Left cardiac atrium (tissue), 4 donors: ENCODE measurements at regions not wholly inside any gene's neighbourhood (a gene's known extent, or its start where the extent isn't known, plus 50 kb on each side); places are given as distances from the start of the nearest gene placed in this dataset.
"Not testable (repeated sequence)": the region's sequence is repeated elsewhere in the genome, so short reads cannot be mapped to it uniquely, and the experiment has no call there.

Experiments used
- ATAC-seq, 2 donors: fragments of 200-7000 bp; cut with Tn5 transposase; one replicate each; pipeline ENCODE4 v1.9.1; 2020; ENCODE audit warnings: mild to moderate bottlenecking in 2 of 2, moderate library complexity in 2 of 2
- DNase-seq: peaks from one replicate; pipeline ENCODE4 v3.0.0-alpha.2; 2020
- intact Hi-C, 2 donors: fragments of 100-400 bp; cut with DNase I; formaldehyde crosslinking; loops; one replicate each; pipeline versions ENCODE4 v1.14.1 to v1.15.1; 2022 to 2023
- donor health status: DM: no; HTN: yes; CAD: no.
- donor health status: DM: no; HTN: yes; CAD: no; lungs with severe emphysema.
- donor health status: DM: yes; HTN: yes; CAD: no.
- donor health status: Dilated cardiomyopathy.

- no peak for ATAC-seq
- intact Hi-C loops = no loop called here
- no peak for DNase-seq
Observed at GRCh38 chr16:7278636-7279035, 54.0 kb upstream of the RBFOX1 start.

- no peak for ATAC-seq
- intact Hi-C loops = no loop called here
- no peak for DNase-seq
Observed at GRCh38 chr16:7272567-7273158, 60.0 kb upstream of the RBFOX1 start.

GRCh38 chr16:7271486-7271885 lies 61.2 kb upstream of the RBFOX1 start:
- DNase-seq (no peak), ATAC-seq (no peak)
- intact Hi-C loops = no loop called here

GRCh38 chr16:7270823-7271222 lies 61.8 kb upstream of the RBFOX1 start:
- no peak for ATAC-seq
- intact Hi-C loops = no loop called here
- DNase-seq = no peak

- DNase-seq (no peak), ATAC-seq (no peak)
Observed at GRCh38 chr16:7270006-7270405, 62.6 kb upstream of the RBFOX1 start.

GRCh38 chr16:7268182-7268581 lies 64.5 kb upstream of the RBFOX1 start:
- DNase-seq = no peak
- intact Hi-C loops = loop anchor here in 1 of 2 donors (5.0 kb wide), 1 partner anchor 904 kb away; no protein-coding TSS in a partner anchor
- ATAC-seq = peak in 1 of 2 donors; percentile 56

More at GRCh38 chr16:7270006-7270405, 62.6 kb upstream of the RBFOX1 start:
- intact Hi-C loops = no loop called here

GRCh38 chr16:7257016-7257415 lies 75.6 kb upstream of the RBFOX1 start:
- intact Hi-C loops = no loop called here
- ATAC-seq = no peak

GRCh38 chr16:7246578-7246977 lies 86.1 kb upstream of the RBFOX1 start:
- intact Hi-C loops = no loop called here
- ATAC-seq (no peak), DNase-seq (no peak)

More at GRCh38 chr16:7257016-7257415, 75.6 kb upstream of the RBFOX1 start:
- no peak for DNase-seq

GRCh38 chr16:7239547-7239946 lies 93.1 kb upstream of the RBFOX1 start:
- intact Hi-C loops = no loop called here
- DNase-seq = no peak
- no peak for ATAC-seq

GRCh38 chr16:7236824-7237410 lies 95.7 kb upstream of the RBFOX1 start:
- ATAC-seq = no peak
- no peak for DNase-seq
- intact Hi-C loops = no loop called here

- no peak for ATAC-seq
- intact Hi-C loops = no loop called here
- no peak for DNase-seq
Observed at GRCh38 chr16:7233975-7234374, 98.7 kb upstream of the RBFOX1 start.

GRCh38 chr16:7231762-7232161 lies 100.9 kb upstream of the RBFOX1 start:
- intact Hi-C loops = no loop called here
- ATAC-seq = no peak
- DNase-seq = no peak

GRCh38 chr16:7229433-7230218 lies 103.0 kb upstream of the RBFOX1 start:
- intact Hi-C loops, ATAC-seq, DNase-seq: not testable (repeated sequence)

- no peak for ATAC-seq
- intact Hi-C loops = no loop called here
- no peak for DNase-seq
Observed at GRCh38 chr16:7227229-7227721, 105.4 kb upstream of the RBFOX1 start.

- intact Hi-C loops = no loop called here
- no peak for DNase-seq
- ATAC-seq = no peak
Observed at GRCh38 chr16:7221157-7221556, 111.5 kb upstream of the RBFOX1 start.

- no peak for DNase-seq
- intact Hi-C loops = no loop called here
- no peak for ATAC-seq
Observed at GRCh38 chr16:7218936-7219335, 113.7 kb upstream of the RBFOX1 start.

GRCh38 chr16:7217797-7218196 lies 114.8 kb upstream of the RBFOX1 start:
- no peak for ATAC-seq
- no peak for DNase-seq
- intact Hi-C loops = no loop called here

GRCh38 chr16:7216719-7217118 lies 115.9 kb upstream of the RBFOX1 start:
- DNase-seq (no peak), ATAC-seq (no peak)
- intact Hi-C loops = no loop called here

GRCh38 chr16:7211781-7212180 lies 120.9 kb upstream of the RBFOX1 start:
- DNase-seq (no peak), ATAC-seq (no peak)
- intact Hi-C loops = no loop called here

GRCh38 chr16:7209598-7209997 lies 123.0 kb upstream of the RBFOX1 start:
- intact Hi-C loops = no loop called here
- ATAC-seq = no peak
- DNase-seq = no peak
